ENCODE measurements at regions not wholly inside any gene's neighbourhood (a gene's known extent, or its start where the extent isn't known, plus 50 kb on each side); places are given as distances from the start of the nearest gene placed in this dataset.
A peak's percentile ranks its signal among the peaks of the same experiment; 100 is the strongest.
"Not testable (repeated sequence)": the region's sequence is repeated elsewhere in the genome, so short reads cannot be mapped to it uniquely, and the experiment has no call there.

DNA sequence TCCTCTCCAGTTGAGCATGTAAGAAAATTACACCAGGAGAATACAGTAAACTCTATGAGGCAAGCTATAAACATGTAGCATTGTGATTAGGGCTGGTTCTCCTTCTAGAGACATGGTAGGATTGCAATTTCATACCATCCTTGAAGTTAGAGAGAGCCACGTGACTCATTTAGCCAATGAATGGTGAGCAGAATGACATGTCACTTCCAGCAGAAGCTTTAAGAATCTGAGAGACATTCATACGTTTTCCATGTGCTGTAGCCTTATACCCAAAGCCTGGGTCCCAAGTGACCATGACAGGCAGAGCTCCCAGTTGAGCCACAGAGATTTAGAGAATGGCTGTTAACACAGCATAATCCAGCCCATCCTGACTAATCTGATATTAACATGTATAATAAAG lies 68.0 kb upstream of the TP53BP2 start:
- H3K27me3 Mint-ChIP-seq; H3K27ac ChIP-seq (ENCODE audit: low read length); H3K36me3 ChIP-seq (ENCODE audit: control insufficient read depth in 2 of 2, extremely low read depth in 1 of 2, insufficient read depth in 1 of 2, low read length in 1 of 2); H3K4me3 Mint-ChIP-seq; H3K4me3 ChIP-seq (ENCODE audit: control insufficient read depth in 1 of 2, extremely low read depth in 1 of 2, low read length in 1 of 2); H3K4me1 ChIP-seq (ENCODE audit: control insufficient read depth in 1 of 2, extremely low read depth in 1 of 2, insufficient read depth in 2 of 2, low read length in 2 of 2); H3K36me3 Mint-ChIP-seq; H3K9me3 Mint-ChIP-seq; H3K4me1 Mint-ChIP-seq; H3K27ac Mint-ChIP-seq; H3K27me3 ChIP-seq (replicated peaks in 1 of 2; ENCODE audit: control insufficient read depth in 2 of 2, extremely low read depth in 1 of 2, insufficient read depth in 2 of 2, low read length in 1 of 2); H3K9me3 ChIP-seq; ATAC-seq (replicated peaks in 1 of 4); POLR2A ChIA-PET; CTCF ChIA-PET; DNase-seq: not testable (repeated sequence)
- WGBS (ENCODE audit: insufficient coverage), result 75% methylated on average over 1 of the region's 2 CpGs

GRCh38 chr1:223907943-223908587 lies 62.3 kb upstream of the TP53BP2 start:
- no CpG with 5 or more reads among the region's 4 CpGs for WGBS (ENCODE audit: insufficient coverage)

GRCh38 chr1:223903221-223903620 lies 57.5 kb upstream of the TP53BP2 start:
- ATAC-seq (replicated peaks in 1 of 4); H3K9me3 ChIP-seq; H3K9me3 Mint-ChIP-seq; DNase-seq; H3K36me3 ChIP-seq (ENCODE audit: control insufficient read depth in 2 of 2, extremely low read depth in 1 of 2, insufficient read depth in 1 of 2, low read length in 1 of 2); H3K4me3 ChIP-seq (ENCODE audit: control insufficient read depth in 1 of 2, extremely low read depth in 1 of 2, low read length in 1 of 2); H3K27me3 ChIP-seq (replicated peaks in 1 of 2; ENCODE audit: control insufficient read depth in 2 of 2, extremely low read depth in 1 of 2, insufficient read depth in 2 of 2, low read length in 1 of 2); H3K4me3 Mint-ChIP-seq; H3K27ac ChIP-seq (ENCODE audit: low read length); H3K4me1 Mint-ChIP-seq; H3K27me3 Mint-ChIP-seq; CTCF ChIA-PET; H3K4me1 ChIP-seq (ENCODE audit: control insufficient read depth in 1 of 2, extremely low read depth in 1 of 2, insufficient read depth in 2 of 2, low read length in 2 of 2); POLR2A ChIA-PET; H3K36me3 Mint-ChIP-seq; H3K27ac Mint-ChIP-seq: not testable (repeated sequence)
- WGBS (ENCODE audit: insufficient coverage), result no CpG with 5 or more reads among the region's 1 CpG

More at GRCh38 chr1:223907943-223908587, 62.3 kb upstream of the TP53BP2 start:
- H3K27me3 ChIP-seq (replicated peaks in 1 of 2; ENCODE audit: control insufficient read depth in 2 of 2, extremely low read depth in 1 of 2, insufficient read depth in 2 of 2, low read length in 1 of 2); H3K36me3 ChIP-seq (ENCODE audit: control insufficient read depth in 2 of 2, extremely low read depth in 1 of 2, insufficient read depth in 1 of 2, low read length in 1 of 2); H3K4me1 ChIP-seq (ENCODE audit: control insufficient read depth in 1 of 2, extremely low read depth in 1 of 2, insufficient read depth in 2 of 2, low read length in 2 of 2); ATAC-seq (replicated peaks in 1 of 4); H3K9me3 Mint-ChIP-seq; H3K4me3 Mint-ChIP-seq; POLR2A ChIA-PET; H3K27ac ChIP-seq (ENCODE audit: low read length); H3K9me3 ChIP-seq; H3K27me3 Mint-ChIP-seq; H3K4me3 ChIP-seq (ENCODE audit: control insufficient read depth in 1 of 2, extremely low read depth in 1 of 2, low read length in 1 of 2); H3K4me1 Mint-ChIP-seq; H3K36me3 Mint-ChIP-seq: not testable (repeated sequence)
- CTCF ChIA-PET, result interaction anchor here in 1 of 2 donors (0.6 to 2.6 kb wide), 2 partner anchors 96 to 181 kb away, joined by 5 to 11 read pairs; no protein-coding TSS in a partner anchor
- peak overlapping the region in 1 of 2 donors; percentile 55 for H3K27ac Mint-ChIP-seq
- peak in 29 of 35 experiments; percentile 3 to 43 (median 15) for DNase-seq

DNA sequence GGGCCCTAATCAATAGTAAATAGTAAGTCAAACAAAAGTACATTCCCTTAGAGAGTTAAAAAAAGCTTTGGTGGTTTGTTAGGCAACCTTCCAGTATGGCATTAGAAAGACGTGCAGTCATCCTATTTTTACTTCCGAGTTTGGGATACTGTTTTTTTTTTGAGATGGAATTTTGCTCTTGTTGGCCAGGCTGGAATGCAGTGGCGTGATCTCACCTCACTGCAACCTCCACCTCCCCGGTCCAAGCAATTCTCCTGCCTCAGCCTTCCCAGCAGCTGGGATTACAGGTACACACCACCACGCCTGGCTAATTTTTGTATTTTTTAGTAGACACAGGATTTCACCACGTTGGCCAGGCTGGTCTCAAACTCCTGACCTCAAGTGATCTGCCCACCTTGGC lies 54.0 kb upstream of the TP53BP2 start:
- CTCF ChIA-PET; H3K4me1 Mint-ChIP-seq; H3K4me1 ChIP-seq (ENCODE audit: control insufficient read depth in 1 of 2, extremely low read depth in 1 of 2, insufficient read depth in 2 of 2, low read length in 2 of 2); ATAC-seq (replicated peaks in 1 of 4); H3K9me3 Mint-ChIP-seq; H3K36me3 Mint-ChIP-seq; H3K4me3 Mint-ChIP-seq; H3K4me3 ChIP-seq (ENCODE audit: control insufficient read depth in 1 of 2, extremely low read depth in 1 of 2, low read length in 1 of 2); DNase-seq; H3K27ac ChIP-seq (ENCODE audit: low read length); H3K27me3 Mint-ChIP-seq; H3K27me3 ChIP-seq (replicated peaks in 1 of 2; ENCODE audit: control insufficient read depth in 2 of 2, extremely low read depth in 1 of 2, insufficient read depth in 2 of 2, low read length in 1 of 2); POLR2A ChIA-PET; H3K9me3 ChIP-seq; H3K27ac Mint-ChIP-seq; H3K36me3 ChIP-seq (ENCODE audit: control insufficient read depth in 2 of 2, extremely low read depth in 1 of 2, insufficient read depth in 1 of 2, low read length in 1 of 2): not testable (repeated sequence)
- WGBS (ENCODE audit: insufficient coverage), result no CpG with 5 or more reads among the region's 6 CpGs

DNA sequence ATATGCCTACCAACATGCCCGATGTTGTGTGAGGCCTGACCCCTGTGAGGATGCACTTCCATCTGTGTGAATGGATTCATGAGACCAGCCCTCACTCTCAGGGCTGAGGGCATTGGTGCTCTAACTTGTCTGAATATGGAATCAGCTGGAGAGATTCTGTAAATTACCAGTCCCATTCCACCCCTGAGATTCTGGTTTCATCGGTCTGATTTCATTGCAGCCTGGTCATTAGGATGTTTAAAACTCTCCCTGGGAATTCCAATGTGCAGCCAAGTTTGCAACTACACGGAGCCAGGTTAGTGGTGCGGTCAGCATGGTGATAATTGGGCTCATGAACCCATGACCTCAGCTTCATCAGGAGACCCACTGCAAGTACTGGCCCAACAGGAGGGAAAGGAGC lies 51.4 kb upstream of the TP53BP2 start:
- DNase-seq; H3K4me3 ChIP-seq (ENCODE audit: control insufficient read depth in 1 of 2, extremely low read depth in 1 of 2, low read length in 1 of 2); H3K9me3 ChIP-seq; H3K27me3 ChIP-seq (replicated peaks in 1 of 2; ENCODE audit: control insufficient read depth in 2 of 2, extremely low read depth in 1 of 2, insufficient read depth in 2 of 2, low read length in 1 of 2); H3K27ac Mint-ChIP-seq; H3K9me3 Mint-ChIP-seq; H3K36me3 ChIP-seq (ENCODE audit: control insufficient read depth in 2 of 2, extremely low read depth in 1 of 2, insufficient read depth in 1 of 2, low read length in 1 of 2); H3K36me3 Mint-ChIP-seq; H3K27me3 Mint-ChIP-seq; H3K27ac ChIP-seq (ENCODE audit: low read length); ATAC-seq (replicated peaks in 1 of 4); CTCF ChIA-PET; H3K4me1 ChIP-seq (ENCODE audit: control insufficient read depth in 1 of 2, extremely low read depth in 1 of 2, insufficient read depth in 2 of 2, low read length in 2 of 2); H3K4me1 Mint-ChIP-seq; POLR2A ChIA-PET; H3K4me3 Mint-ChIP-seq: not testable (repeated sequence)
- no CpG with 5 or more reads among the region's 4 CpGs for WGBS (ENCODE audit: insufficient coverage)

DNA sequence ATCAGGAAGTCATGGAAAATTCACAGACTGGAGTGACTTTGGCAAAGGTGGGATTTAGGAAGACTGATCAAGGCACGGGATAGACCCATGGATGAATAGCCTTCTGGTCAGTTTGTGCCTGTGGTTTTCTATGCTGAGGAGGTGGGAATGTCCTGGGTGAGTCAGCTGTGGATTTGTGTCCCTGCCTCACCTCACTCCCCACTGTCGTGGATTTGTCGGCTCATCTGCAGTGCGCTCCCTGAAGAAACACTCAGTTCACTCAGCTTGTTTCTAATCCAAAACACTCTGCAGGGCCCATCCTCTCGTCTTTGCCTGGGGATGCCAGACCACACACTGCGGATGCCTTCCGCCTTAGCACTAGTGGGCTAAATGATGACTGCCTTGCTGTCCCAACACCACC lies 50.2 kb upstream of the TP53BP2 start:
- H3K27ac Mint-ChIP-seq; H3K4me1 ChIP-seq (ENCODE audit: control insufficient read depth in 1 of 2, extremely low read depth in 1 of 2, insufficient read depth in 2 of 2, low read length in 2 of 2); H3K27ac ChIP-seq (ENCODE audit: low read length); H3K27me3 Mint-ChIP-seq; ATAC-seq (replicated peaks in 1 of 4); H3K27me3 ChIP-seq (replicated peaks in 1 of 2; ENCODE audit: control insufficient read depth in 2 of 2, extremely low read depth in 1 of 2, insufficient read depth in 2 of 2, low read length in 1 of 2); H3K4me3 ChIP-seq (ENCODE audit: control insufficient read depth in 1 of 2, extremely low read depth in 1 of 2, low read length in 1 of 2); H3K36me3 Mint-ChIP-seq; H3K36me3 ChIP-seq (ENCODE audit: control insufficient read depth in 2 of 2, extremely low read depth in 1 of 2, insufficient read depth in 1 of 2, low read length in 1 of 2); CTCF ChIA-PET; POLR2A ChIA-PET; H3K4me1 Mint-ChIP-seq; H3K9me3 ChIP-seq; H3K9me3 Mint-ChIP-seq; H3K4me3 Mint-ChIP-seq; DNase-seq: not testable (repeated sequence)
- WGBS (ENCODE audit: insufficient coverage), result no CpG with 5 or more reads among the region's 7 CpGs
